Loucy (cell line): ENCODE measurements at regions not wholly inside any gene's neighbourhood (a gene's known extent, or its start where the extent isn't known, plus 50 kb on each side); places are given as distances from the start of the nearest gene placed in this dataset.

Experiments
- CTCF ChIP-seq: fragments of 200-600 bp; sonication (generic); conservative IDR thresholded peaks from 2 replicates; pipeline ENCODE4 v1.5.1; 2014; ENCODE audit warnings: mild to moderate bottlenecking, antibody characterized with exemption, low read length
- EZH2phosphoT487 ChIP-seq: fragments of 200-600 bp; IDR thresholded peaks from 2 replicates; pipeline ENCODE4 v1.6.1; 2018; ENCODE audit warnings: antibody characterized with exemption, mild to moderate bottlenecking, moderate library complexity, borderline replicate concordance

- TF ChIP-seq EZH2phosphoT487 (no peak), CTCF (no peak)
Observed at GRCh38 chr1:218699421-218699820, 354.3 kb downstream of the TGFB2 start.
